Erythroblast (primary cell): ENCODE measurements at regions not wholly inside any gene's neighbourhood (a gene's known extent, or its start where the extent isn't known, plus 50 kb on each side); places are given as distances from the start of the nearest gene placed in this dataset.

Source experiments
- GATA1 ChIP-seq: IDR thresholded peaks from 2 replicates; pipeline ENCODE4 v1.6.1; 2011; ENCODE audit warnings: low read depth, mild to moderate bottlenecking, control low read depth, low read length, moderate library complexity
- POLR2A ChIP-seq: IDR thresholded peaks from 2 replicates; pipeline ENCODE4 v1.6.1; 2011; ENCODE audit warnings: mild to moderate bottlenecking, low read length

DNA sequence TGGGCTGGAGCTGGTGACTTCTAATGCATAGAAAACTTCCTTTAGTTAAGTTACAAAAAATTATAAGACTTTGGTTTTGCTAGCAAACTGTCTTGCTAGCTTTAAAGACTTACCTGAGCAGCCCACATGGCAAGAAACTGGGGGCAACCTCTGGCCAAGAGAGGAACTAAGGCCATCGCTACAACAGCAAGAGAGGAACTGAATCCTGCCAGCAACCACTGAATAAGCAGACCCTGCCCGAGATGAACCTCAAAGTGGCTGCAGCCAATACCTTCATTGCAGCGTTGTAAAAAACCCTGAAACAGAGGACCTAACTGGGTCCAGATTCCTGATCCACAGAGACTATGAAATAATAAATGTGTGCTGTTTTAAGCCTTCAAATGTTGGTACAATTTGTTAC, 54.6 kb upstream of the STARD3NL start:
- TF ChIP-seq POLR2A (no peak), GATA1 (no peak)
